Loucy (cell line): ENCODE measurements at regions not wholly inside any gene's neighbourhood (a gene's known extent, or its start where the extent isn't known, plus 50 kb on each side); places are given as distances from the start of the nearest gene placed in this dataset.

ENCODE experiments used
- H2AFZ ChIP-seq: fragments of 200-600 bp; sonication (generic); 2 replicates; pipeline ENCODE4 v1.6.0; 2016; ENCODE audit warnings: antibody characterized with exemption, mild to moderate bottlenecking, low read length, moderate library complexity
- H3F3A ChIP-seq: fragments of 200-600 bp; 2 replicates; pipeline ENCODE4 v1.6.0; 2016; ENCODE audit warnings: antibody characterized with exemption, low read depth, mild to moderate bottlenecking
- H3K27me3 ChIP-seq: fragments of 200-600 bp; sonication (generic); 2 replicates; pipeline ENCODE4 v1.6.1; 2014; ENCODE audit warnings: low read length, mild to moderate bottlenecking; ENCODE audit not compliant: insufficient read depth, poor library complexity, severe bottlenecking
- H3K36me3 ChIP-seq: fragments of 200-600 bp; sonication (generic); 2 replicates; pipeline ENCODE4 v1.6.1; 2016; ENCODE audit warnings: low read length; ENCODE audit not compliant: insufficient read depth
- H3K4me1 ChIP-seq: fragments of 200-600 bp; sonication (generic); 2 replicates; pipeline ENCODE4 v1.5.1; 2014; ENCODE audit warnings: low read length, mild to moderate bottlenecking; ENCODE audit not compliant: insufficient read depth, poor library complexity, severe bottlenecking
- H3K4me2 ChIP-seq: fragments of 200-600 bp; sonication (generic); 2 replicates; pipeline ENCODE4 v1.6.0; 2014; ENCODE audit warnings: antibody characterized with exemption, low read length, low read depth, mild to moderate bottlenecking; ENCODE audit not compliant: poor library complexity, severe bottlenecking
- H3K4me3 ChIP-seq: fragments of 200-600 bp; sonication (generic); 2 replicates; pipeline ENCODE4 v1.5.1; 2014; ENCODE audit warnings: low read length, mild to moderate bottlenecking, mixed read lengths; ENCODE audit not compliant: poor library complexity, severe bottlenecking
- H3K79me2 ChIP-seq: fragments of 200-600 bp; sonication (generic); 2 replicates; pipeline ENCODE4 v1.6.1; 2014; ENCODE audit warnings: low read length; ENCODE audit not compliant: insufficient read depth
- H3K9ac ChIP-seq: fragments of 200-600 bp; sonication (generic); 2 replicates; pipeline ENCODE4 v1.6.0; 2014; ENCODE audit warnings: mild to moderate bottlenecking, low read depth, low read length, moderate library complexity; ENCODE audit not compliant: poor library complexity, severe bottlenecking
- H3K9me2 ChIP-seq: fragments of 200-600 bp; sonication (generic); replicated peaks from 2 replicates; pipeline ENCODE4 v1.6.1; 2016; ENCODE audit warnings: low read depth, low read length, mixed read lengths
- H3K9me3 ChIP-seq: fragments of 200-600 bp; sonication (generic); 2 replicates; pipeline ENCODE4 v1.6.1; 2014; ENCODE audit warnings: mild to moderate bottlenecking, antibody characterized with exemption, low read length, low read depth; ENCODE audit not compliant: insufficient read depth
- H4K20me1 ChIP-seq: fragments of 200-600 bp; sonication (generic); 2 replicates; pipeline ENCODE4 v1.6.0; 2014; ENCODE audit warnings: antibody characterized with exemption, low read length, mild to moderate bottlenecking; ENCODE audit not compliant: insufficient read depth, poor library complexity, severe bottlenecking
- EZH2phosphoT487 ChIP-seq: fragments of 200-600 bp; IDR thresholded peaks from 2 replicates; pipeline ENCODE4 v1.6.1; 2018; ENCODE audit warnings: antibody characterized with exemption, mild to moderate bottlenecking, moderate library complexity, borderline replicate concordance
- TF ChIP-seq, protein P1 (sequence below): fragments of 200-600 bp; sonication (generic); conservative IDR thresholded peaks from 2 replicates; pipeline ENCODE4 v1.5.1; 2014; ENCODE audit warnings: mild to moderate bottlenecking, antibody characterized with exemption, low read length

DNA sequence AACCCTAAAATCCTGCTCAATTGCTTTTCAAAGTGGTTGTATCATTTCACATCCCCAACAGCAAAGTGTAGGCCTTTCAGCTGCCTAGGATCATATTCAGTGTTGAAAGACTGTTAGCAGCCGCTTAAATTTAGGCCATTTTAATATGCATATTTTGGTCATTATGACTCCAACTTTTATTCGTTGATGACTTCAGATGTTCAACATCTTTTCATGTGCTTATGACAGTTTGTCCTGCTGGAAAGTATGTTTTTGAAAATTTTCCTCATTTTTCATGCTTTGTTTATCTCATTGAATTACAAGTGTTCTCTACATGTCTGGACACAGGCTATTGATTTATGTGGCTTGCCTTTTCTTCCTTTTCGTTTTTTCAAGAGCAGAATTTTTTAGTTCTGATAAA lies 244.0 kb downstream of the THBS2 start:
- H3F3A ChIP-seq: no peaks in the 10 kb centered on the region
- H3K4me1 ChIP-seq: no peaks in the 10 kb centered on the region
- H4K20me1 ChIP-seq: no peaks in the 10 kb centered on the region
- H3K4me2 ChIP-seq: no peak overlapping the region
- H3K36me3 ChIP-seq: no peaks in the 10 kb centered on the region
- no peak overlapping the region for H3K9ac ChIP-seq
- H3K4me3 ChIP-seq: no peak overlapping the region
- TF ChIP-seq, protein P1, sequence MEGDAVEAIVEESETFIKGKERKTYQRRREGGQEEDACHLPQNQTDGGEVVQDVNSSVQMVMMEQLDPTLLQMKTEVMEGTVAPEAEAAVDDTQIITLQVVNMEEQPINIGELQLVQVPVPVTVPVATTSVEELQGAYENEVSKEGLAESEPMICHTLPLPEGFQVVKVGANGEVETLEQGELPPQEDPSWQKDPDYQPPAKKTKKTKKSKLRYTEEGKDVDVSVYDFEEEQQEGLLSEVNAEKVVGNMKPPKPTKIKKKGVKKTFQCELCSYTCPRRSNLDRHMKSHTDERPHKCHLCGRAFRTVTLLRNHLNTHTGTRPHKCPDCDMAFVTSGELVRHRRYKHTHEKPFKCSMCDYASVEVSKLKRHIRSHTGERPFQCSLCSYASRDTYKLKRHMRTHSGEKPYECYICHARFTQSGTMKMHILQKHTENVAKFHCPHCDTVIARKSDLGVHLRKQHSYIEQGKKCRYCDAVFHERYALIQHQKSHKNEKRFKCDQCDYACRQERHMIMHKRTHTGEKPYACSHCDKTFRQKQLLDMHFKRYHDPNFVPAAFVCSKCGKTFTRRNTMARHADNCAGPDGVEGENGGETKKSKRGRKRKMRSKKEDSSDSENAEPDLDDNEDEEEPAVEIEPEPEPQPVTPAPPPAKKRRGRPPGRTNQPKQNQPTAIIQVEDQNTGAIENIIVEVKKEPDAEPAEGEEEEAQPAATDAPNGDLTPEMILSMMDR: no peak
- no peak for TF ChIP-seq EZH2phosphoT487
- no peaks in the 10 kb centered on the region for H3K79me2 ChIP-seq
- no peaks in the 10 kb centered on the region for H3K27me3 ChIP-seq
- no peaks in the 10 kb centered on the region for H3K9me2 ChIP-seq
- H3K9me3 ChIP-seq: peaks cover 16% of the 10 kb centered on the region; the same call in 1 of the 2 replicates
- H2AFZ ChIP-seq: no peak overlapping the region

DNA sequence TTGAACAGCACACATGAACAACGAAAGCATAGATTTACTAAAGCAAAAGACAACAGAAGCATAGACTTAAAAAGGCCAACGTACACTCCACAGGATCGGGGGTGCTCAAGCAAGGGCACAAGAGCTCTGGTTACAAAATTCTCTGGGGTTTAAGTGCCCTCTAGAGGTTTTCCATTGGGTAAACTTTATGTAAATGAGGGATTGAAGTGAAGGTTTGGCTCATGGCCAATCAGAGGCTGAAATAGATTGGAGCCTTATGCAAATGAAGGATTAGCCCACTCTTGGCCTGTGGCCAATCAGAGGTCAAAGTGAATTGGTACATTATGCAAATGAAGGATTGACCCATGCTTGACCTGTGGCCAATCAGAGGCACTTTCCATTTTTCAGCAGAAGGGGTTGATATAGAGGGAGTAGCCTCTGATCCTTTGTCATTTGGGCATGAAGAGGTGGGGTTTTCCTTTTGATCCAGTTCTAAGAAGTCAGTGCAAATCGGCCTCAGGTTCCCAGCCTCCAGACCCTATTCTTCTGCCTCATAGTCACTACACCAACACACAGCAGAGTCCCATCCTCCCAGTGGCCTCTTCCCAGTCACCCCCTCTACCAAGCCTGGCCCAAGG lies 244.9 kb downstream of the THBS2 start:
- no peak overlapping the region for H3K4me2 ChIP-seq
- no peaks in the 10 kb centered on the region for H4K20me1 ChIP-seq
- no peaks in the 10 kb centered on the region for H3K27me3 ChIP-seq
- TF ChIP-seq, protein P1: no peak
- no peak for TF ChIP-seq EZH2phosphoT487
- H3K79me2 ChIP-seq: no peaks in the 10 kb centered on the region
- no peaks in the 10 kb centered on the region for H3K4me1 ChIP-seq
- no peak overlapping the region for H3K4me3 ChIP-seq
- no peaks in the 10 kb centered on the region for H3F3A ChIP-seq
- no peaks in the 10 kb centered on the region for H3K9me2 ChIP-seq
- no peak overlapping the region for H2AFZ ChIP-seq
- H3K9me3 ChIP-seq: peaks cover 16% of the 10 kb centered on the region; the same call in 1 of the 2 replicates
- H3K9ac ChIP-seq: no peak overlapping the region
- no peaks in the 10 kb centered on the region for H3K36me3 ChIP-seq

- no peaks in the 10 kb centered on the region for H4K20me1 ChIP-seq
- no peak overlapping the region for H3K4me2 ChIP-seq
- H3K9ac ChIP-seq: no peak overlapping the region
- H3K36me3 ChIP-seq: no peaks in the 10 kb centered on the region
- no peaks in the 10 kb centered on the region for H3K79me2 ChIP-seq
- H3K4me3 ChIP-seq: no peak overlapping the region
- no peak overlapping the region for H2AFZ ChIP-seq
- no peaks in the 10 kb centered on the region for H3K9me2 ChIP-seq
- TF ChIP-seq, protein P1: no peak
- no peak for TF ChIP-seq EZH2phosphoT487
- H3K4me1 ChIP-seq: no peaks in the 10 kb centered on the region
- no peaks in the 10 kb centered on the region for H3K27me3 ChIP-seq
- H3F3A ChIP-seq: no peaks in the 10 kb centered on the region
- peaks cover 20% of the 10 kb centered on the region; the same call in 1 of the 2 replicates for H3K9me3 ChIP-seq
Measured at GRCh38 chr6:169005166-169005565, 248.5 kb downstream of the THBS2 start.
